Activated CD4-positive, alpha-beta T cell treated with anti-CD3 and anti-CD28 coated beads for 48 hours (primary cell): ENCODE measurements at regions not wholly inside any gene's neighbourhood (a gene's known extent, or its start where the extent isn't known, plus 50 kb on each side); places are given as distances from the start of the nearest gene placed in this dataset.

ENCODE experiments used
- DNase-seq: peaks from one replicate; pipeline ENCODE4 v3.0.0-alpha.2; 2020

GRCh38 chr18:23391156-23391555, 61.9 kb upstream of the RIOK3 start:
- DNase-seq: no peak

GRCh38 chr18:23397907-23398306, 55.2 kb upstream of the RIOK3 start:
- no peak for DNase-seq

GRCh38 chr18:23398401-23398800, 54.7 kb upstream of the RIOK3 start:
- DNase-seq: no peak

- DNase-seq: no peak
Measured at GRCh38 chr18:23399067-23399466, 54.0 kb upstream of the RIOK3 start.

GRCh38 chr18:23400918-23401317, 52.2 kb upstream of the RIOK3 start:
- no peak for DNase-seq

- no peak for DNase-seq
Measured at GRCh38 chr18:23401400-23402347, 51.4 kb upstream of the RIOK3 start.
